ENCODE measurements at regions not wholly inside any gene's neighbourhood (a gene's known extent, or its start where the extent isn't known, plus 50 kb on each side); places are given as distances from the start of the nearest gene placed in this dataset.
"Not testable (repeated sequence)": the region's sequence is repeated elsewhere in the genome, so short reads cannot be mapped to it uniquely, and the experiment has no call there.

- Histone ChIP-seq H3K4me3 (ENCODE audit: insufficient read depth, low read depth, low read length) (no peak overlapping the region), H3K27ac (ENCODE audit: low read depth, low read length) (no peak overlapping the region), H2AFZ (ENCODE audit: low read depth, low read length) (no peak overlapping the region), H3K36me3 (ENCODE audit: insufficient read depth, low read length) (no peaks in the 10 kb centered on the region), H3K4me2 (ENCODE audit: low read length) (no peak overlapping the region), H3K9ac (ENCODE audit: low read length) (no peak overlapping the region), H3K79me2 (ENCODE audit: insufficient read depth, low read length) (no peaks in the 10 kb centered on the region), H3K27me3 (ENCODE audit: insufficient read depth, low read length) (no peaks in the 10 kb centered on the region), H3K9me3 (ENCODE audit: insufficient read depth, low read depth, low read length) (no peaks in the 10 kb centered on the region), H3K4me1 (ENCODE audit: insufficient read depth, low read length) (no peaks in the 10 kb centered on the region), H4K20me1 (ENCODE audit: insufficient read depth, low read length) (no peaks in the 10 kb centered on the region)
- DNase-seq (ENCODE audit: low read depth) (no peak), FAIRE-seq (no peak)
- Mint-ChIP-seq H3K27me3 (ENCODE audit: low read depth, unreplicated experiment) (no peaks in the 10 kb centered on the region), H3K27ac (ENCODE audit: unreplicated experiment) (no peak overlapping the region), H3K36me3 (ENCODE audit: low read depth, unreplicated experiment) (no peaks in the 10 kb centered on the region), H3K4me3 (ENCODE audit: unreplicated experiment) (no peak overlapping the region), H3K9me3 (ENCODE audit: unreplicated experiment) (no peaks in the 10 kb centered on the region), H3K4me1 (ENCODE audit: low read depth, unreplicated experiment) (no peaks in the 10 kb centered on the region)
- TF ChIP-seq EZH2 (IDR thresholded peaks at IDR 0.05; ENCODE audit: insufficient read depth, low read length) (no peak), CTCF (IDR thresholded peaks at IDR 0.05; ENCODE audit: insufficient read depth, low read depth, low read length) (no peak)
Observed at GRCh38 chr4:97412331-97412730, 730.9 kb downstream of the STPG2 start.

DNA sequence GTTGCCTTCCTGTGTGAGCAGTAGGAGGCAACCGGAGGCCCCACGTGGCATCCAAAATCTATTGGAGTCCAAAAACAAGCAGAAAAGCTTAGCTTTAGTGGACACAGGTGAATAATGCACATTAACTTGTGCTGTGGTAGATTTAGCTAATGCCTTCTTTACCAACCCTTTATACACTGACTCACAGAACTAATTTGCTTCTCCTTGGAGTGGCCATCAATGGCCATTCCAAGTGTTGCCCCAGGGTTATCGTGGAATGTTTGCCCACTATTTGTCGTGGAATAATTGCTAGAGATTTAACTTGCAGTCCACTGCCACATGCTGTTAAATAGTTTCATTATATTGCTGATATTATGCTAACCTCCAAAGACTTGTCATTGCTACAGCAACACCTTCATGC is 729.1 kb downstream of the STPG2 start:
- no peak overlapping the region for H2AFZ ChIP-seq (ENCODE audit: low read depth, low read length)
- H3K27ac ChIP-seq (ENCODE audit: low read depth, low read length): no peak overlapping the region
- no peaks in the 10 kb centered on the region for H3K79me2 ChIP-seq (ENCODE audit: insufficient read depth, low read length)
- no peaks in the 10 kb centered on the region for H4K20me1 ChIP-seq (ENCODE audit: insufficient read depth, low read length)
- DNase-seq (ENCODE audit: low read depth) (no peak), FAIRE-seq (no peak)
- Mint-ChIP-seq H3K36me3 (ENCODE audit: low read depth, unreplicated experiment) (no peaks in the 10 kb centered on the region), H3K27me3 (ENCODE audit: low read depth, unreplicated experiment) (no peaks in the 10 kb centered on the region), H3K4me1 (ENCODE audit: low read depth, unreplicated experiment) (no peaks in the 10 kb centered on the region), H3K4me3 (ENCODE audit: unreplicated experiment) (no peak overlapping the region), H3K27ac (ENCODE audit: unreplicated experiment) (no peak overlapping the region), H3K9me3 (ENCODE audit: unreplicated experiment) (peaks cover under 1% of the 10 kb centered on the region)
- H3K4me1 ChIP-seq (ENCODE audit: insufficient read depth, low read length): no peaks in the 10 kb centered on the region
- no peaks in the 10 kb centered on the region for H3K9me3 ChIP-seq (ENCODE audit: insufficient read depth, low read depth, low read length)
- no peak overlapping the region for H3K4me2 ChIP-seq (ENCODE audit: low read length)
- H3K9ac ChIP-seq (ENCODE audit: low read length): no peak overlapping the region
- no peaks in the 10 kb centered on the region for H3K27me3 ChIP-seq (ENCODE audit: insufficient read depth, low read length)
- TF ChIP-seq EZH2 (IDR thresholded peaks at IDR 0.05; ENCODE audit: insufficient read depth, low read length) (no peak), CTCF (IDR thresholded peaks at IDR 0.05; ENCODE audit: insufficient read depth, low read depth, low read length) (no peak)
- H3K4me3 ChIP-seq (ENCODE audit: insufficient read depth, low read depth, low read length): no peak overlapping the region
- no peaks in the 10 kb centered on the region for H3K36me3 ChIP-seq (ENCODE audit: insufficient read depth, low read length)

DNA sequence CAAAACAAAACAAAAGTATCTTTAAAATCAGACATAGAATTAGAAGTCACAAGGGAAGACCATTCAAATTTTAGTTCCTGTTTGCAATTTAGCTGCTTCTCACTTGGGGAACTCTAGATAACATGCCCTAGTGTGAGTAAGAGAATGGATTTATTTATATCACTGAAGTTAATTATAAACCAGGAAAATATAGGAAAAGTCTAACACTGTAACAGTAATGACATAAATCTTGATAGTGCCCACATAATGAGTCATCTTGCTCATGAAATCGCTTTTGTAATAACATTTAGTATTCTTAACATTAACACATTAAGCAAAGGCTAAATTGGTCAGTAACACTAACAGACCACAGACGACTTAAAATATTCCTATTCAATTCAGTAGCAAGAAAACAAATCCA is 710.7 kb downstream of the STPG2 start:
- Histone ChIP-seq H3K27me3 (ENCODE audit: insufficient read depth, low read length) (no peaks in the 10 kb centered on the region), H4K20me1 (ENCODE audit: insufficient read depth, low read length) (no peaks in the 10 kb centered on the region), H3K9me3 (ENCODE audit: insufficient read depth, low read depth, low read length) (no peaks in the 10 kb centered on the region), H2AFZ (ENCODE audit: low read depth, low read length) (no peak overlapping the region), H3K36me3 (ENCODE audit: insufficient read depth, low read length) (no peaks in the 10 kb centered on the region), H3K4me1 (ENCODE audit: insufficient read depth, low read length) (no peaks in the 10 kb centered on the region), H3K4me3 (ENCODE audit: insufficient read depth, low read depth, low read length) (no peak overlapping the region), H3K9ac (ENCODE audit: low read length) (no peak overlapping the region), H3K4me2 (ENCODE audit: low read length) (no peak overlapping the region), H3K79me2 (ENCODE audit: insufficient read depth, low read length) (no peaks in the 10 kb centered on the region), H3K27ac (ENCODE audit: low read depth, low read length) (no peak overlapping the region)
- Mint-ChIP-seq H3K9me3 (ENCODE audit: unreplicated experiment) (peaks cover 1% of the 10 kb centered on the region), H3K27ac (ENCODE audit: unreplicated experiment) (no peak overlapping the region), H3K4me1 (ENCODE audit: low read depth, unreplicated experiment) (no peaks in the 10 kb centered on the region), H3K4me3 (ENCODE audit: unreplicated experiment) (no peak overlapping the region), H3K27me3 (ENCODE audit: low read depth, unreplicated experiment) (no peaks in the 10 kb centered on the region), H3K36me3 (ENCODE audit: low read depth, unreplicated experiment) (no peaks in the 10 kb centered on the region)
- FAIRE-seq (no peak), DNase-seq (ENCODE audit: low read depth) (no peak)
- TF ChIP-seq CTCF (IDR thresholded peaks at IDR 0.05; ENCODE audit: insufficient read depth, low read depth, low read length) (no peak), EZH2 (IDR thresholded peaks at IDR 0.05; ENCODE audit: insufficient read depth, low read length) (no peak)

DNA sequence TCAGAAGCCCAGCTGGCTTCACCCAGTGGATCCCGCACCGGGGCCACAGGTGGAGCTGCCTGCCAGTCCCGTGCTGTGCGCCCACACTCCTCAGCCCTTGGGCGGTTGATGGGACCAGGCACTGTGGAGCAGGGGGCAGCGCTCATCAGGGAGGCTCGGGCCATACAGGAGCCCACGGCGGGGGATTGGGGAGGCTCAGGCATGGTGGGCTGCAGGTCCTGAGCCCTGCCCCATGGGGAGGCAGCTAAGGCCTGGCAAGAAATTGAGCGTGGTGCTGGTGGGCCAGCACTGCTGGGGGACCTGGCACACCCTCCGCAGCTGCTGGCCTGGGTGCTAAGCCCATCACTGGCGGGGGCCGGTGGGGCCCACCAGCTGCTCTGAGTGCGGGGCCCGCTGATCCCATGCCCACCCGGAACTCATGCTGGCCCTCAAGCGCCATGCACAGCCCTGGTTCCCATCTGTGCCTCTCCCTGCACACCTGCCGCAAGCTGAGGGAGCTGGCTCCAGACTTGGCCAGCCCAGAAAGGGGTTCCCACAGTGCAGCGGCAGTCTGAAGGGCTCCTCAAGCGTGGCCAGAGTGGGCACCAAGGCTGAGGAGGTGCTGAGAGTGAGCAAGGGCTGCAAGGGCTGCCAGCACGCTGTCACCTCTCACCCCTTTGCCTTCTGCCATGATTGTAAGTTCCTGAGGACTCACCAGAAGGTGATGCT is 705.1 kb downstream of the STPG2 start:
- not testable (repeated sequence) for FAIRE-seq; DNase-seq (ENCODE audit: low read depth); H3K9me3 ChIP-seq (ENCODE audit: insufficient read depth, low read depth, low read length); H3K9ac ChIP-seq (ENCODE audit: low read length); H3K36me3 ChIP-seq (ENCODE audit: insufficient read depth, low read length); H3K4me3 ChIP-seq (ENCODE audit: insufficient read depth, low read depth, low read length); H3K79me2 ChIP-seq (ENCODE audit: insufficient read depth, low read length); H3K9me3 Mint-ChIP-seq (ENCODE audit: unreplicated experiment); H3K4me1 Mint-ChIP-seq (ENCODE audit: low read depth, unreplicated experiment); H3K27ac ChIP-seq (ENCODE audit: low read depth, low read length); H3K4me2 ChIP-seq (ENCODE audit: low read length); H3K27ac Mint-ChIP-seq (ENCODE audit: unreplicated experiment); H3K27me3 ChIP-seq (ENCODE audit: insufficient read depth, low read length); H3K27me3 Mint-ChIP-seq (ENCODE audit: low read depth, unreplicated experiment); H3K4me1 ChIP-seq (ENCODE audit: insufficient read depth, low read length); H3K4me3 Mint-ChIP-seq (ENCODE audit: unreplicated experiment); H3K36me3 Mint-ChIP-seq (ENCODE audit: low read depth, unreplicated experiment); H4K20me1 ChIP-seq (ENCODE audit: insufficient read depth, low read length); H2AFZ ChIP-seq (ENCODE audit: low read depth, low read length)
